HL-60 (cell line): ENCODE measurements at regions not wholly inside any gene's neighbourhood (a gene's known extent, or its start where the extent isn't known, plus 50 kb on each side); places are given as distances from the start of the nearest gene placed in this dataset.

Experiments
- GABPA ChIP-seq: IDR thresholded peaks from 2 replicates; pipeline ENCODE4 v1.6.1; 2012; ENCODE audit warnings: low read depth
- POLR2AphosphoS5 ChIP-seq: IDR thresholded peaks from 2 replicates; pipeline ENCODE4 v1.6.1; 2012; ENCODE audit warnings: low read depth
- TF ChIP-seq, protein P1 (sequence below): IDR thresholded peaks from one replicate; pipeline ENCODE4 v1.5.1; 2011; ENCODE audit warnings: low read length, control low read depth, inconsistent platforms; ENCODE audit not compliant: insufficient read depth
- TF ChIP-seq, protein P2 (sequence below): IDR thresholded peaks from 2 replicates; pipeline ENCODE4 v1.6.1; 2012; ENCODE audit warnings: low read depth; ENCODE audit not compliant: insufficient replicate concordance

DNA sequence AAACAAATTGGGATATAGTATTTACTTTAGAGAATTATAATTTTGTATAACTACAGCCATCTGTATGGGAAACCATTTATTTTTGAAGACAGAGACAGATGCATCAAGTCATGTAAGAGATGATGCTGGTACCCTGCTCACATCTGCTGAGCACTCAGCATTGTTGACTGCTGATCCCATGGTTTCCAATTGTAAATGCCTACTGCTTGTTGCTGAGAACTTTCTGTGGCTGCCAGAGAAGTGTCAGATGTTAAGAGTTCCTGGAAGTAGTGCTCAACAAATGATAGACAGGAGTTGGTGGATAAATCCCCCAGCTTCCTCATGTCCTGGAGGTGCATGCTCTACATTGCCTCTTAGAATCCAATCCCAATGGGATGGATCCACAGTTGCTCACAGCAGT, 167.1 kb downstream of the OXSM start:
- TF ChIP-seq, protein P1, sequence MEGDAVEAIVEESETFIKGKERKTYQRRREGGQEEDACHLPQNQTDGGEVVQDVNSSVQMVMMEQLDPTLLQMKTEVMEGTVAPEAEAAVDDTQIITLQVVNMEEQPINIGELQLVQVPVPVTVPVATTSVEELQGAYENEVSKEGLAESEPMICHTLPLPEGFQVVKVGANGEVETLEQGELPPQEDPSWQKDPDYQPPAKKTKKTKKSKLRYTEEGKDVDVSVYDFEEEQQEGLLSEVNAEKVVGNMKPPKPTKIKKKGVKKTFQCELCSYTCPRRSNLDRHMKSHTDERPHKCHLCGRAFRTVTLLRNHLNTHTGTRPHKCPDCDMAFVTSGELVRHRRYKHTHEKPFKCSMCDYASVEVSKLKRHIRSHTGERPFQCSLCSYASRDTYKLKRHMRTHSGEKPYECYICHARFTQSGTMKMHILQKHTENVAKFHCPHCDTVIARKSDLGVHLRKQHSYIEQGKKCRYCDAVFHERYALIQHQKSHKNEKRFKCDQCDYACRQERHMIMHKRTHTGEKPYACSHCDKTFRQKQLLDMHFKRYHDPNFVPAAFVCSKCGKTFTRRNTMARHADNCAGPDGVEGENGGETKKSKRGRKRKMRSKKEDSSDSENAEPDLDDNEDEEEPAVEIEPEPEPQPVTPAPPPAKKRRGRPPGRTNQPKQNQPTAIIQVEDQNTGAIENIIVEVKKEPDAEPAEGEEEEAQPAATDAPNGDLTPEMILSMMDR = no peak
- TF ChIP-seq POLR2AphosphoS5 (no peak), GABPA (no peak)
- TF ChIP-seq, protein P2, sequence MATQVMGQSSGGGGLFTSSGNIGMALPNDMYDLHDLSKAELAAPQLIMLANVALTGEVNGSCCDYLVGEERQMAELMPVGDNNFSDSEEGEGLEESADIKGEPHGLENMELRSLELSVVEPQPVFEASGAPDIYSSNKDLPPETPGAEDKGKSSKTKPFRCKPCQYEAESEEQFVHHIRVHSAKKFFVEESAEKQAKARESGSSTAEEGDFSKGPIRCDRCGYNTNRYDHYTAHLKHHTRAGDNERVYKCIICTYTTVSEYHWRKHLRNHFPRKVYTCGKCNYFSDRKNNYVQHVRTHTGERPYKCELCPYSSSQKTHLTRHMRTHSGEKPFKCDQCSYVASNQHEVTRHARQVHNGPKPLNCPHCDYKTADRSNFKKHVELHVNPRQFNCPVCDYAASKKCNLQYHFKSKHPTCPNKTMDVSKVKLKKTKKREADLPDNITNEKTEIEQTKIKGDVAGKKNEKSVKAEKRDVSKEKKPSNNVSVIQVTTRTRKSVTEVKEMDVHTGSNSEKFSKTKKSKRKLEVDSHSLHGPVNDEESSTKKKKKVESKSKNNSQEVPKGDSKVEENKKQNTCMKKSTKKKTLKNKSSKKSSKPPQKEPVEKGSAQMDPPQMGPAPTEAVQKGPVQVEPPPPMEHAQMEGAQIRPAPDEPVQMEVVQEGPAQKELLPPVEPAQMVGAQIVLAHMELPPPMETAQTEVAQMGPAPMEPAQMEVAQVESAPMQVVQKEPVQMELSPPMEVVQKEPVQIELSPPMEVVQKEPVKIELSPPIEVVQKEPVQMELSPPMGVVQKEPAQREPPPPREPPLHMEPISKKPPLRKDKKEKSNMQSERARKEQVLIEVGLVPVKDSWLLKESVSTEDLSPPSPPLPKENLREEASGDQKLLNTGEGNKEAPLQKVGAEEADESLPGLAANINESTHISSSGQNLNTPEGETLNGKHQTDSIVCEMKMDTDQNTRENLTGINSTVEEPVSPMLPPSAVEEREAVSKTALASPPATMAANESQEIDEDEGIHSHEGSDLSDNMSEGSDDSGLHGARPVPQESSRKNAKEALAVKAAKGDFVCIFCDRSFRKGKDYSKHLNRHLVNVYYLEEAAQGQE = no peak
